ENCODE measurements at regions not wholly inside any gene's neighbourhood (a gene's known extent, or its start where the extent isn't known, plus 50 kb on each side); places are given as distances from the start of the nearest gene placed in this dataset.

GRCh38 chr17:63095459-63095858 lies 129.4 kb downstream of the TANC2 start:
- TF ChIP-seq CTCF (IDR thresholded peaks at IDR 0.05; ENCODE audit: insufficient read depth, low read length, poor library complexity, severe bottlenecking), result no peak
- no peak for DNase-seq (ENCODE audit: low read depth)
- H3K4me3 ChIP-seq (ENCODE audit: low read depth, low read length), result no peak overlapping the region
- no peaks in the 10 kb centered on the region for H3K27me3 ChIP-seq (ENCODE audit: control insufficient read depth, insufficient read depth, low read length)
- H3K36me3 ChIP-seq (ENCODE audit: control insufficient read depth, insufficient read depth, low read length), result no peaks in the 10 kb centered on the region

GRCh38 chr17:63095879-63096278 lies 129.8 kb downstream of the TANC2 start:
- no peak for DNase-seq (ENCODE audit: low read depth)

GRCh38 chr17:63096426-63096825 lies 130.4 kb downstream of the TANC2 start:
- no peak for DNase-seq (ENCODE audit: low read depth)
- no peaks in the 10 kb centered on the region for H3K27me3 ChIP-seq (ENCODE audit: control insufficient read depth, insufficient read depth, low read length)
- no peak overlapping the region for H3K4me3 ChIP-seq (ENCODE audit: low read depth, low read length)
- no peaks in the 10 kb centered on the region for H3K36me3 ChIP-seq (ENCODE audit: control insufficient read depth, insufficient read depth, low read length)
- no peak for TF ChIP-seq CTCF (IDR thresholded peaks at IDR 0.05; ENCODE audit: insufficient read depth, low read length, poor library complexity, severe bottlenecking)

More at GRCh38 chr17:63095879-63096278, 129.8 kb downstream of the TANC2 start:
- no peaks in the 10 kb centered on the region for H3K36me3 ChIP-seq (ENCODE audit: control insufficient read depth, insufficient read depth, low read length)
- no peak for TF ChIP-seq CTCF (IDR thresholded peaks at IDR 0.05; ENCODE audit: insufficient read depth, low read length, poor library complexity, severe bottlenecking)
- H3K4me3 ChIP-seq (ENCODE audit: low read depth, low read length), result no peak overlapping the region
- H3K27me3 ChIP-seq (ENCODE audit: control insufficient read depth, insufficient read depth, low read length), result no peaks in the 10 kb centered on the region

GRCh38 chr17:63099425-63099824 lies 133.4 kb downstream of the TANC2 start:
- no peak overlapping the region for H3K4me3 ChIP-seq (ENCODE audit: low read depth, low read length)

GRCh38 chr17:63102034-63102433 lies 136.0 kb downstream of the TANC2 start:
- TF ChIP-seq CTCF (IDR thresholded peaks at IDR 0.05; ENCODE audit: insufficient read depth, low read length, poor library complexity, severe bottlenecking), result no peak
- Histone ChIP-seq H3K36me3 (ENCODE audit: control insufficient read depth, insufficient read depth, low read length) (no peaks in the 10 kb centered on the region), H3K27me3 (ENCODE audit: control insufficient read depth, insufficient read depth, low read length) (no peaks in the 10 kb centered on the region), H3K4me3 (ENCODE audit: low read depth, low read length) (no peak overlapping the region)
- DNase-seq (ENCODE audit: low read depth), result no peak

More at GRCh38 chr17:63099425-63099824, 133.4 kb downstream of the TANC2 start:
- TF ChIP-seq CTCF (IDR thresholded peaks at IDR 0.05; ENCODE audit: insufficient read depth, low read length, poor library complexity, severe bottlenecking), result no peak
- Histone ChIP-seq H3K27me3 (ENCODE audit: control insufficient read depth, insufficient read depth, low read length) (no peaks in the 10 kb centered on the region), H3K36me3 (ENCODE audit: control insufficient read depth, insufficient read depth, low read length) (no peaks in the 10 kb centered on the region)
- DNase-seq (ENCODE audit: low read depth), result no peak

DNA sequence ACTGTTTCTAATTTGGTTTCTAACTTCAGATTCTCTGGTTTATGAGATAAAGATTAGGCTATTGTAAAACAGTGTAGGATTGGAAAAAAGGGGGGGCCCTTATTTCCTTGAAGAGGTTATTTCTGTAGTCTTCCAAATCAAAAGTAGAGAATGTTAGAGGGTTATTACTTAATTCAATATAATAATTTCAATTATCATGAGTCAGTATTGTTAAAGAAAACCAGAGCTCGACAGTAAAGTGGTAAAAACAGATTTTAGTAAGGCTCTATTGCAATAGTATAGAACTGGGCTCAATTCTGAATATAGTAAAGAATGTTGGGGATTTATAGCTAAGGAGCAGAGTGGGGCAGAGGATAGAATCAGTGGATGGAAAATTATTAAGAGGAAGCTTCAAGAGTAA lies 140.0 kb downstream of the TANC2 start:
- TF ChIP-seq CTCF (IDR thresholded peaks at IDR 0.05; ENCODE audit: insufficient read depth, low read length, poor library complexity, severe bottlenecking), result no peak
- no peaks in the 10 kb centered on the region for H3K27me3 ChIP-seq (ENCODE audit: control insufficient read depth, insufficient read depth, low read length)
- H3K4me3 ChIP-seq (ENCODE audit: low read depth, low read length), result no peak overlapping the region
- no peak for DNase-seq (ENCODE audit: low read depth)
- no peaks in the 10 kb centered on the region for H3K36me3 ChIP-seq (ENCODE audit: control insufficient read depth, insufficient read depth, low read length)

All from kidney epithelial cell (primary cell).